ENCODE measurements at regions not wholly inside any gene's neighbourhood (a gene's known extent, or its start where the extent isn't known, plus 50 kb on each side); places are given as distances from the start of the nearest gene placed in this dataset.

GRCh38 chr1:14531519-14531918 is 67.0 kb upstream of the KAZN start:
- no peak for DNase-seq (ENCODE audit: low spot score in 2 of 2)
- Histone ChIP-seq H3K9me3 (no peaks in the 10 kb centered on the region), H3K4me3 (no peak overlapping the region), H3K4me1 (no peaks in the 10 kb centered on the region), H3K36me3 (replicated peaks) (no peaks in the 10 kb centered on the region), H3K27me3 (ENCODE audit: low read depth) (no peaks in the 10 kb centered on the region)
- in situ Hi-C loops (cut with MboI; ENCODE audit: low sequenced_read_pairs) = no loop called here

GRCh38 chr1:14535619-14536355 is 62.7 kb upstream of the KAZN start:
- H3K36me3 ChIP-seq (replicated peaks) = no peaks in the 10 kb centered on the region
- H3K9me3 ChIP-seq = no peaks in the 10 kb centered on the region
- no peaks in the 10 kb centered on the region for H3K27me3 ChIP-seq (ENCODE audit: low read depth)
- no peaks in the 10 kb centered on the region; the same call in none of the 2 replicates for H3K4me1 ChIP-seq
- DNase-seq (ENCODE audit: low spot score in 2 of 2) = no peak
- H3K4me3 ChIP-seq = no peak overlapping the region
- in situ Hi-C loops (cut with MboI; ENCODE audit: low sequenced_read_pairs) = no loop called here

- Histone ChIP-seq H3K36me3 (replicated peaks) (no peaks in the 10 kb centered on the region), H3K4me1 (no peaks in the 10 kb centered on the region; the same call in none of the 2 replicates), H3K4me3 (no peak overlapping the region), H3K27me3 (ENCODE audit: low read depth) (no peaks in the 10 kb centered on the region), H3K9me3 (no peaks in the 10 kb centered on the region)
- no peak for DNase-seq (ENCODE audit: low spot score in 2 of 2)
- in situ Hi-C loops (cut with MboI; ENCODE audit: low sequenced_read_pairs) = no loop called here
Observed at GRCh38 chr1:14538335-14538734, 60.1 kb upstream of the KAZN start.

- no peak for DNase-seq (ENCODE audit: low spot score in 2 of 2)
- Histone ChIP-seq H3K4me3 (no peak overlapping the region), H3K4me1 (no peaks in the 10 kb centered on the region; the same call in none of the 2 replicates), H3K36me3 (replicated peaks) (no peaks in the 10 kb centered on the region), H3K9me3 (no peaks in the 10 kb centered on the region), H3K27me3 (ENCODE audit: low read depth) (no peaks in the 10 kb centered on the region)
- in situ Hi-C loops (cut with MboI; ENCODE audit: low sequenced_read_pairs) = no loop called here
Observed at GRCh38 chr1:14539309-14539708, 59.2 kb upstream of the KAZN start.

GRCh38 chr1:14539953-14540563 is 58.4 kb upstream of the KAZN start:
- H3K36me3 ChIP-seq (replicated peaks) = no peaks in the 10 kb centered on the region
- H3K27me3 ChIP-seq (ENCODE audit: low read depth) = no peaks in the 10 kb centered on the region
- no peaks in the 10 kb centered on the region for H3K9me3 ChIP-seq
- peaks cover 4% of the 10 kb centered on the region for H3K4me1 ChIP-seq
- in situ Hi-C loops (cut with MboI; ENCODE audit: low sequenced_read_pairs) = no loop called here
- H3K4me3 ChIP-seq = no peak overlapping the region
- peak; percentile 31 to 81 for DNase-seq (ENCODE audit: low spot score in 2 of 2)

GRCh38 chr1:14541348-14541747 is 57.1 kb upstream of the KAZN start:
- Histone ChIP-seq H3K9me3 (peaks cover 4% of the 10 kb centered on the region), H3K36me3 (replicated peaks) (no peaks in the 10 kb centered on the region), H3K27me3 (ENCODE audit: low read depth) (no peaks in the 10 kb centered on the region), H3K4me3 (no peak overlapping the region), H3K4me1 (peaks cover 4% of the 10 kb centered on the region)
- in situ Hi-C loops (cut with MboI; ENCODE audit: low sequenced_read_pairs) = no loop called here
- DNase-seq (ENCODE audit: low spot score in 2 of 2) = no peak

GRCh38 chr1:14543191-14543840 is 55.2 kb upstream of the KAZN start:
- Histone ChIP-seq H3K27me3 (ENCODE audit: low read depth) (no peaks in the 10 kb centered on the region), H3K36me3 (replicated peaks) (no peaks in the 10 kb centered on the region), H3K9me3 (peaks cover 4% of the 10 kb centered on the region), H3K4me3 (no peak overlapping the region), H3K4me1 (peaks cover 4% of the 10 kb centered on the region)
- DNase-seq (ENCODE audit: low spot score in 2 of 2) = no peak
- in situ Hi-C loops (cut with MboI; ENCODE audit: low sequenced_read_pairs) = no loop called here

GRCh38 chr1:14544319-14544718 is 54.2 kb upstream of the KAZN start:
- DNase-seq (ENCODE audit: low spot score in 2 of 2) = peak in 1 of 2 experiments; percentile 27
- Histone ChIP-seq H3K4me1 (peaks cover 4% of the 10 kb centered on the region), H3K4me3 (no peak overlapping the region), H3K36me3 (replicated peaks) (no peaks in the 10 kb centered on the region), H3K27me3 (ENCODE audit: low read depth) (no peaks in the 10 kb centered on the region), H3K9me3 (peaks cover 4% of the 10 kb centered on the region)
- in situ Hi-C loops (cut with MboI; ENCODE audit: low sequenced_read_pairs) = no loop called here

- Histone ChIP-seq H3K4me3 (no peak overlapping the region), H3K4me1 (peaks cover 4% of the 10 kb centered on the region), H3K36me3 (replicated peaks) (no peaks in the 10 kb centered on the region), H3K9me3 (peaks cover 4% of the 10 kb centered on the region), H3K27me3 (ENCODE audit: low read depth) (no peaks in the 10 kb centered on the region)
- DNase-seq (ENCODE audit: low spot score in 2 of 2) = no peak
- in situ Hi-C loops (cut with MboI; ENCODE audit: low sequenced_read_pairs) = no loop called here
Observed at GRCh38 chr1:14545422-14546025, 53.0 kb upstream of the KAZN start.

- in situ Hi-C loops (cut with MboI; ENCODE audit: low sequenced_read_pairs) = no loop called here
- Histone ChIP-seq H3K4me1 (peaks cover 4% of the 10 kb centered on the region; the same call in 1 of the 2 replicates), H3K4me3 (no peak overlapping the region), H3K27me3 (ENCODE audit: low read depth) (no peaks in the 10 kb centered on the region), H3K9me3 (peaks cover 4% of the 10 kb centered on the region), H3K36me3 (replicated peaks) (no peaks in the 10 kb centered on the region)
- no peak for DNase-seq (ENCODE audit: low spot score in 2 of 2)
Observed at GRCh38 chr1:14546416-14546815, 52.1 kb upstream of the KAZN start.

All from HAP-1 (cell line).